ENCODE measurements at regions not wholly inside any gene's neighbourhood (a gene's known extent, or its start where the extent isn't known, plus 50 kb on each side); places are given as distances from the start of the nearest gene placed in this dataset.

DNA sequence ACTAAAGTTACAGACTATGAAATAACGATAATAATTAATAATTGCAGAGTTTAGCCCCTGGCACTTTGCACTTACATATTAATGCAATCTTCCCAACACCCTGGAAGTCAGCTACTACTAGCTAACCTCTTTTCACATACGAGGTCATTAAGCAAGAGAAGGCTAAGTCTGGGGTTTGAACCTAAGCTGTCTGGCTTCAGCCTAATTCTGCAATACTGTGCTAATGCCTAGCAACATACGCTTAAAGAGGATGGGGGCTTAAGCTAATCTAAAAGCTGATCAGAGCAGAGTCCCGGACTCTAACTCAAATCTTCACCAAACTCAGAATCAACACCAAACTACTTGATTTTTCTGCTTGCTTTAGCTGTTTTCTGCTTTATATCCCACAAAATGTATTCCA, 168.7 kb upstream of the GNAI1 start:
- DNase-seq (ENCODE audit: insufficient read length, low spot score, missing footprints): no peak
- H2AFZ ChIP-seq (ENCODE audit: low read length): peak overlapping the region; percentile 42
- no peaks in the 10 kb centered on the region for H3K4me1 ChIP-seq (ENCODE audit: insufficient read depth, low read length)
- TF ChIP-seq, protein P1, sequence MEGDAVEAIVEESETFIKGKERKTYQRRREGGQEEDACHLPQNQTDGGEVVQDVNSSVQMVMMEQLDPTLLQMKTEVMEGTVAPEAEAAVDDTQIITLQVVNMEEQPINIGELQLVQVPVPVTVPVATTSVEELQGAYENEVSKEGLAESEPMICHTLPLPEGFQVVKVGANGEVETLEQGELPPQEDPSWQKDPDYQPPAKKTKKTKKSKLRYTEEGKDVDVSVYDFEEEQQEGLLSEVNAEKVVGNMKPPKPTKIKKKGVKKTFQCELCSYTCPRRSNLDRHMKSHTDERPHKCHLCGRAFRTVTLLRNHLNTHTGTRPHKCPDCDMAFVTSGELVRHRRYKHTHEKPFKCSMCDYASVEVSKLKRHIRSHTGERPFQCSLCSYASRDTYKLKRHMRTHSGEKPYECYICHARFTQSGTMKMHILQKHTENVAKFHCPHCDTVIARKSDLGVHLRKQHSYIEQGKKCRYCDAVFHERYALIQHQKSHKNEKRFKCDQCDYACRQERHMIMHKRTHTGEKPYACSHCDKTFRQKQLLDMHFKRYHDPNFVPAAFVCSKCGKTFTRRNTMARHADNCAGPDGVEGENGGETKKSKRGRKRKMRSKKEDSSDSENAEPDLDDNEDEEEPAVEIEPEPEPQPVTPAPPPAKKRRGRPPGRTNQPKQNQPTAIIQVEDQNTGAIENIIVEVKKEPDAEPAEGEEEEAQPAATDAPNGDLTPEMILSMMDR (IDR thresholded peaks at IDR 0.05; ENCODE audit: extremely low read depth, low read depth, low read length): no peak
- no peak overlapping the region for H3K27ac ChIP-seq (ENCODE audit: low read depth, low read length)
- no peaks in the 10 kb centered on the region for H3K27me3 ChIP-seq (ENCODE audit: insufficient read depth, low read length)
- no peak overlapping the region for H3K4me3 ChIP-seq (ENCODE audit: insufficient read depth, low read length)
- no peaks in the 10 kb centered on the region for H3K36me3 ChIP-seq (ENCODE audit: insufficient read depth, low read length)
- no peaks in the 10 kb centered on the region for H3K9me3 ChIP-seq (ENCODE audit: low read depth, low read length)
- no peaks in the 10 kb centered on the region for H3K79me2 ChIP-seq (ENCODE audit: insufficient read depth, low read length)
- no peaks in the 10 kb centered on the region for H4K20me1 ChIP-seq (ENCODE audit: insufficient read depth, low read length)
- H3K4me2 ChIP-seq (ENCODE audit: insufficient read depth, low read length): no peak overlapping the region

DNA sequence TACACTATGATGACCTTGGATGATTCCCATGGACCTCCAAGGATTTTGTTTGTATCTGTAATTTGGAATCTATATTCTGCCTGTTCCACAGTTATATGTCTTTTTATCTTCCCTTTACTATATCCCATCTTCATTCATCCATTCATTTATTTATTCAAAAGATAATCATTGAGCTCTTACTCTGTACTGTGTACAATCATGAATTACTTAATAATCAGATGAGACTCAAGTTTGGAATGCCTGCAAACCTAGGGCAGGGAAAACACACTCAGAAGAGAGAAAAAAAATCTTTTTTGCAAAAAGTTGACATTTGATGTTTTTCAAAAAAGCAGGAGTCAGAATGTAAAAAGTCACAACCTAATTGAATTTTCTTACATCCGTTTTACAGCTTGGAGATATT, 170.2 kb upstream of the GNAI1 start:
- no peaks in the 10 kb centered on the region for H3K9me3 ChIP-seq (ENCODE audit: low read depth, low read length)
- H3K27me3 ChIP-seq (ENCODE audit: insufficient read depth, low read length): no peaks in the 10 kb centered on the region
- H3K27ac ChIP-seq (ENCODE audit: low read depth, low read length): no peak overlapping the region
- no peaks in the 10 kb centered on the region for H4K20me1 ChIP-seq (ENCODE audit: insufficient read depth, low read length)
- TF ChIP-seq, protein P1 (IDR thresholded peaks at IDR 0.05; ENCODE audit: extremely low read depth, low read depth, low read length): no peak
- H2AFZ ChIP-seq (ENCODE audit: low read length): no peak overlapping the region
- H3K4me1 ChIP-seq (ENCODE audit: insufficient read depth, low read length): no peaks in the 10 kb centered on the region
- no peaks in the 10 kb centered on the region for H3K79me2 ChIP-seq (ENCODE audit: insufficient read depth, low read length)
- H3K4me3 ChIP-seq (ENCODE audit: insufficient read depth, low read length): no peak overlapping the region
- no peak overlapping the region for H3K4me2 ChIP-seq (ENCODE audit: insufficient read depth, low read length)
- DNase-seq (ENCODE audit: insufficient read length, low spot score, missing footprints): no peak
- no peaks in the 10 kb centered on the region for H3K36me3 ChIP-seq (ENCODE audit: insufficient read depth, low read length)

DNA sequence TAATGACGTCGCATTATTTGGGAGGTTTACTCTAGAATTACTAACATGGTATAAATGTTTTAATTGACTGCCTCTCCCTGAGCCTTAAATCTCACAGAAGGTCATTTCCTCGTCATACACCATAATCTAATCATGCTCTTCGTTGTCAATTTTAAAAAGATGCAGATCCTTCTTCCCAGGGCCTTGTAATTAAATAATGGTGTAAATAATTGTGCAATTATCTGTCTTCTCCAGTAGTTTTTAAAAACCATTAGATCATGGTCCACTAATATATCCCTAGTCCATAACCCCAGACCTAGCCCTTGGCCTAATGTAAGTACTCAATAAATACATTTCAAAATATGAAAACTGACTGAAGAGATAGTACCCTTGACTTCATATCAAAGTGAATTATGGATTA, 181.5 kb upstream of the GNAI1 start:
- no peaks in the 10 kb centered on the region for H4K20me1 ChIP-seq (ENCODE audit: insufficient read depth, low read length)
- TF ChIP-seq, protein P1 (IDR thresholded peaks at IDR 0.05; ENCODE audit: extremely low read depth, low read depth, low read length): no peak
- DNase-seq (ENCODE audit: insufficient read length, low spot score, missing footprints): no peak
- H3K27me3 ChIP-seq (ENCODE audit: insufficient read depth, low read length): no peaks in the 10 kb centered on the region
- H3K4me2 ChIP-seq (ENCODE audit: insufficient read depth, low read length): no peak overlapping the region
- no peaks in the 10 kb centered on the region for H3K36me3 ChIP-seq (ENCODE audit: insufficient read depth, low read length)
- H3K27ac ChIP-seq (ENCODE audit: low read depth, low read length): no peak overlapping the region
- H3K4me3 ChIP-seq (ENCODE audit: insufficient read depth, low read length): no peak overlapping the region
- H3K9me3 ChIP-seq (ENCODE audit: low read depth, low read length): no peaks in the 10 kb centered on the region
- H2AFZ ChIP-seq (ENCODE audit: low read length): no peak overlapping the region
- no peaks in the 10 kb centered on the region for H3K4me1 ChIP-seq (ENCODE audit: insufficient read depth, low read length)
- H3K79me2 ChIP-seq (ENCODE audit: insufficient read depth, low read length): no peaks in the 10 kb centered on the region

DNA sequence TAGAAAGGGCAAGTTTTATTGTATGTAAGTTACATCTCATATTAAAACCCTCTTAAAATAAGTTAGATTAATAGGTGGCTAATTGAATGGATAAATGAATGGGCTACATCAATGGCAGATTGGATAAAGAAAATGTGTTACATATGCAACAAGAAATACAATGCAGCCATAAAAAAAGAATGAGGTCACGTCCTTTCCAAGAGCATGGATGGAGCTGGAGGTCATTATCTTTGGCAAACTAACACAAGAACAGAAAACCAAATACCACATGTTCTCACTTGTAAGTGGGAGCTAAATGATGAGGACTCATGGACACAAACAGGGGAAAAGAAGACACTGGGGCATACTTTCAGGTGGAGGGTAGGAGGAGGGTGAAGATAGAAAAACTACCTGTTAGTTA, 182.2 kb upstream of the GNAI1 start:
- no peaks in the 10 kb centered on the region for H4K20me1 ChIP-seq (ENCODE audit: insufficient read depth, low read length)
- H3K27me3 ChIP-seq (ENCODE audit: insufficient read depth, low read length): no peaks in the 10 kb centered on the region
- H3K27ac ChIP-seq (ENCODE audit: low read depth, low read length): no peak overlapping the region
- TF ChIP-seq, protein P1 (IDR thresholded peaks at IDR 0.05; ENCODE audit: extremely low read depth, low read depth, low read length): no peak
- no peaks in the 10 kb centered on the region for H3K9me3 ChIP-seq (ENCODE audit: low read depth, low read length)
- H3K4me3 ChIP-seq (ENCODE audit: insufficient read depth, low read length): no peak overlapping the region
- H3K4me2 ChIP-seq (ENCODE audit: insufficient read depth, low read length): no peak overlapping the region
- H3K36me3 ChIP-seq (ENCODE audit: insufficient read depth, low read length): no peaks in the 10 kb centered on the region
- no peak for DNase-seq (ENCODE audit: insufficient read length, low spot score, missing footprints)
- no peaks in the 10 kb centered on the region for H3K79me2 ChIP-seq (ENCODE audit: insufficient read depth, low read length)
- H2AFZ ChIP-seq (ENCODE audit: low read length): no peak overlapping the region
- H3K4me1 ChIP-seq (ENCODE audit: insufficient read depth, low read length): no peaks in the 10 kb centered on the region
